Spleen (tissue), 11 donors: ENCODE measurements at regions not wholly inside any gene's neighbourhood (a gene's known extent, or its start where the extent isn't known, plus 50 kb on each side); places are given as distances from the start of the nearest gene placed in this dataset.

Experiments
- DNase-seq: peaks from one replicate; pipeline ENCODE4 v3.0.0-alpha.2; 2020
- H3K27ac ChIP-seq, 8 donors: fragments of 200-600 bp; sonication (generic) in 7 of 8; 1 replicate in 4 of 8; 2 replicates in 4 of 8; pipeline versions ENCODE4 v1.5.0 to v1.8.0; 2016 to 2021; ENCODE audit warnings: inconsistent platforms in 4 of 8, mild to moderate bottlenecking in 4 of 8, moderate library complexity in 1 of 8
- H3K27me3 ChIP-seq, 7 donors: fragments of 200-600 bp; sonication (generic) in 6 of 7; replicated peaks in 1 of 7; 1 replicate in 4 of 7; 2 replicates in 3 of 7; pipeline versions ENCODE4 v1.5.0 to v1.8.0; 2016 to 2021; ENCODE audit warnings: inconsistent platforms in 3 of 7, mild to moderate bottlenecking in 1 of 7
- H3K36me3 ChIP-seq, 6 donors: fragments of 200-600 bp; sonication (generic) in 5 of 6; 1 replicate in 4 of 6; 2 replicates in 2 of 6; pipeline versions ENCODE4 v1.5.0 to v1.8.0; 2016 to 2021; ENCODE audit warnings: inconsistent platforms in 2 of 6
- H3K4me1 ChIP-seq, 6 donors: fragments of 200-600 bp; sonication (generic) in 5 of 6; 1 replicate in 3 of 6; 2 replicates in 3 of 6; pipeline versions ENCODE4 v1.5.0 to v1.8.0; 2016 to 2021; ENCODE audit warnings: inconsistent platforms in 3 of 6
- H3K4me3 ChIP-seq, 8 donors: fragments of 200-600 bp; sonication (generic) in 7 of 8; 1 replicate in 4 of 8; 2 replicates in 4 of 8; pipeline versions ENCODE4 v1.5.0 to v1.8.0; 2016 to 2021; ENCODE audit warnings: inconsistent platforms in 4 of 8, mild to moderate bottlenecking in 4 of 8, moderate library complexity in 2 of 8
- H3K9me3 ChIP-seq, 8 donors: fragments of 200-600 bp; sonication (generic) in 7 of 8; 1 replicate in 4 of 8; 2 replicates in 4 of 8; pipeline versions ENCODE4 v1.5.0 to v1.8.0; 2016 to 2021; ENCODE audit warnings: inconsistent platforms in 4 of 8
- CTCF ChIP-seq, 11 experiments: fragments of 200-600 bp in 7 of 11; fragments of 450-650 bp in 4 of 11; sonication (generic) in 4 of 11; IDR thresholded peaks in 8 of 11; conservative IDR thresholded peaks in 3 of 11; 1 replicate in 7 of 11; 2 replicates in 4 of 11; pipeline versions ENCODE4 v1.4.0 to v1.8.0; 2016 to 2021; ENCODE audit warnings: antibody characterized with exemption in 11 of 11, inconsistent platforms in 4 of 11, mild to moderate bottlenecking in 1 of 11
- POLR2A ChIP-seq, 3 donors: fragments of 450-650 bp; IDR thresholded peaks; one replicate each; pipeline ENCODE4 v1.5.1; 2017; ENCODE audit warnings: antibody characterized with exemption in 3 of 3, mild to moderate bottlenecking in 1 of 3
- POLR2AphosphoS5 ChIP-seq, 3 donors: sonication (generic); formaldehyde crosslinking; IDR thresholded peaks; one replicate each; pipeline ENCODE4 v1.5.1; 2017; ENCODE audit warnings: antibody characterized with exemption in 3 of 3
- WGBS, 5 donors: extraction: QIAGEN DNeasy Blood & Tissue Kit in 3 of 5; methylation state at CpG; one replicate each; pipeline versions ENCODE4 v1.1.5 to v1.1.7; 2013 to 2018; 5-methylcytosine and 5-hydroxymethylcytosine counted together
- intact Hi-C: fragments of 100-400 bp; cut with DNase I; formaldehyde crosslinking; loops from one replicate; pipeline ENCODE4 v1.15.0; 2023; ENCODE audit warnings: low total_unique reads
- donor health status: healthy with polysubstance abuse.
- donor health status: DM: no; HTN: no; CAD: no; lungs with moderate emphysema.
- donor health status: DM: no; HTN: no; CAD: no.
- donor health status: Bipolar disorder and iron deficiency.
- donor health status: healthy.
- donor health status: DM: no; HTN: no; CAD: no.
- donor health status: DM: yes; HTN: yes; CAD: no.

- Histone ChIP-seq H3K27ac (no peak overlapping the region), H3K4me3 (no peak overlapping the region), H3K4me1 (peaks cover 0 to 14% (median 4%) of the 10 kb centered on the region in 6 donors), H3K9me3 (no peaks in the 10 kb centered on the region), H3K27me3 (no peaks in the 10 kb centered on the region), H3K36me3 (no peaks in the 10 kb centered on the region)
- intact Hi-C loops = no loop called here
- WGBS, 5 donors = 82 to 90% (median 88%) methylated on average over 4 of the region's 4 CpGs
- no peak for TF ChIP-seq CTCF (IDR thresholded peaks at IDR 0.05 in 8 of 11, conservative IDR thresholded peaks at IDR 0.05 in 3 of 11)
- TF ChIP-seq POLR2AphosphoS5 (IDR thresholded peaks at IDR 0.05) = no peak
- no peak for TF ChIP-seq POLR2A (IDR thresholded peaks at IDR 0.05)
- no peak for DNase-seq
These were observed 155.4 kb upstream of the MARCKS start for GRCh38 chr6:113701552-113702254.

DNA sequence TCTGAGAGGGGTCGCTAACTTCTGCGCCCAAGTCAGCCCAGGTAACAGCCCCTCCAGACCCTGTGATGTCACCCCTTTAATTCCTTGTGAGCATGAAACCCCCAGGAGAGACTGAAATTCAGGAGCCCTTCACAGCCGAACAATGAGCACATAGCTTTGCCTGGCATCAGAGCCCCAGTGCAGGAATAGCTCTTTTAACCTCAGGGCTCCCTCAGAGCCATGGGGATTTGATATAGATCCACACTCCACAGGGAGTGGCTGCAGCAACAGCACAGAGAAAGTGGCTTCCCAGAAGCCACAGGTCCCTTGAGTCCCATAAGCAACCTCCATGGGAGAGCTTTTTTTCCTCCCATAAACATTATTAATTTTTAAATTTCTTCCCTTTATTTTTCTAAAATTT, 150.0 kb upstream of the MARCKS start:
- Histone ChIP-seq H3K27me3 (no peaks in the 10 kb centered on the region), H3K27ac (no peak overlapping the region), H3K4me3 (no peak overlapping the region), H3K4me1 (no peaks in the 10 kb centered on the region), H3K9me3 (no peaks in the 10 kb centered on the region), H3K36me3 (no peaks in the 10 kb centered on the region)
- intact Hi-C loops = no loop called here
- TF ChIP-seq CTCF (IDR thresholded peaks at IDR 0.05 in 8 of 11, conservative IDR thresholded peaks at IDR 0.05 in 3 of 11) (no peak), POLR2AphosphoS5 (IDR thresholded peaks at IDR 0.05) (no peak), POLR2A (IDR thresholded peaks at IDR 0.05) (no peak)
- no peak for DNase-seq
- 91 to 100% (median 93%) methylated on average over 3 of the region's 3 CpGs for WGBS, 5 donors

- H3K27me3 ChIP-seq = no peaks in the 10 kb centered on the region
- no peak overlapping the region for H3K27ac ChIP-seq
- 88 to 93% (median 88%) methylated on average over 6 of the region's 6 CpGs for WGBS, 5 donors
- intact Hi-C loops = no loop called here
- H3K4me3 ChIP-seq = no peak overlapping the region
- H3K9me3 ChIP-seq = no peaks in the 10 kb centered on the region
- no peaks in the 10 kb centered on the region for H3K4me1 ChIP-seq
- TF ChIP-seq POLR2A (IDR thresholded peaks at IDR 0.05) = no peak
- TF ChIP-seq POLR2AphosphoS5 (IDR thresholded peaks at IDR 0.05) = no peak
- TF ChIP-seq CTCF (IDR thresholded peaks at IDR 0.05 in 8 of 11, conservative IDR thresholded peaks at IDR 0.05 in 3 of 11) = no peak
- no peak for DNase-seq
- H3K36me3 ChIP-seq = no peaks in the 10 kb centered on the region
These were observed 147.1 kb upstream of the MARCKS start for GRCh38 chr6:113709936-113710509.

DNA sequence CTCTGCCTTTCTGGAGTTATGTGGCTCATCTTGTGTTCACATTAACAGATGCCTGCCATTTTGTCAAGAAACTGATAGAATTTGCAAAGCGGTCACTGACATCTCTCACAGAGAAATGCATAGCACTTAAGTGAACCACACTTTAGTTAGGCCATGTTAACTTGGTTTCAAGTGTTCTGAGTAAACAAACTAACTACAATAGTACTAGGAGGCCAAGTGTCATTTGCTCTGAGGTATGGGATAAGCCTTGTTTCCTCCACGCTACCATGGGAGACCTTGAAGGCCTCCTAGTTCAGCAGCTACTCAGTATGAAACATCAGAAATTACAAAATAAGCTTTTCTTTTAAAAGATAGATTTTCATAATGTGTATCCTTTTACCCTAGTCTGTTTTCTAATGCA, 143.5 kb upstream of the MARCKS start:
- 94 to 99% (median 96%) methylated on average over 2 of the region's 2 CpGs for WGBS, 5 donors
- H3K4me3 ChIP-seq = no peak overlapping the region
- DNase-seq = no peak
- H3K9me3 ChIP-seq = no peaks in the 10 kb centered on the region
- H3K27ac ChIP-seq = no peak overlapping the region
- intact Hi-C loops = no loop called here
- TF ChIP-seq CTCF (IDR thresholded peaks at IDR 0.05 in 8 of 11, conservative IDR thresholded peaks at IDR 0.05 in 3 of 11) (no peak), POLR2A (IDR thresholded peaks at IDR 0.05) (no peak), POLR2AphosphoS5 (IDR thresholded peaks at IDR 0.05) (no peak)
- no peaks in the 10 kb centered on the region for H3K27me3 ChIP-seq
- H3K4me1 ChIP-seq = no peaks in the 10 kb centered on the region
- H3K36me3 ChIP-seq = no peaks in the 10 kb centered on the region
